Neural progenitor cell (in vitro differentiated cells): ENCODE measurements at regions not wholly inside any gene's neighbourhood (a gene's known extent, or its start where the extent isn't known, plus 50 kb on each side); places are given as distances from the start of the nearest gene placed in this dataset.

ENCODE experiments used
- EZH2 ChIP-seq: fragments of 200-600 bp; sonication (generic); IDR thresholded peaks from 2 replicates; pipeline ENCODE4 v1.6.1; 2017; ENCODE audit warnings: antibody characterized with exemption, mild to moderate bottlenecking, moderate library complexity
- EZH2phosphoT487 ChIP-seq: fragments of 200-600 bp; sonication (generic); IDR thresholded peaks from 2 replicates; pipeline ENCODE4 v1.6.1; 2017; ENCODE audit warnings: antibody characterized with exemption
- TF ChIP-seq, protein P1 (sequence below): fragments of 200-600 bp; sonication (generic); IDR thresholded peaks from 2 replicates; pipeline ENCODE4 v1.5.1; 2017; ENCODE audit warnings: antibody characterized with exemption, mild to moderate bottlenecking

DNA sequence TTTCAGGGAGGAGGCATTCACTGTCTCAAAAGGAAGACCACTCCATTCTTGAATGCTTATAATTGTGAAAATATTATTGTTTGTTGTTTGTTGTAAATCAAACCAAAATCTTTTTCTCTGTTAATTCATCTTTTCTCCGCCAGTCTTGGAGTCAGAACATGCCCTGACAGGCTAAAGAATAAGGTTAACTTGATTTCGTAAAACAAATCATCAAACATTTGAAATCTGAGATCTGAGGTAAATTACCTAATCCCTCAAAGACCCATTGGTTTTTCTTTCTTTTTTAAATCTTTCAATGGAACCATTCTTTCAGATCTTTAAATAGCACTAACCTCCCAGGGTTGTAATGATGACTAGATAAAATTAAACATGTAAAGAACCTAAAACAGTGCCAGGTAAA is 430.1 kb upstream of the PTBP2 start:
- TF ChIP-seq, protein P1, sequence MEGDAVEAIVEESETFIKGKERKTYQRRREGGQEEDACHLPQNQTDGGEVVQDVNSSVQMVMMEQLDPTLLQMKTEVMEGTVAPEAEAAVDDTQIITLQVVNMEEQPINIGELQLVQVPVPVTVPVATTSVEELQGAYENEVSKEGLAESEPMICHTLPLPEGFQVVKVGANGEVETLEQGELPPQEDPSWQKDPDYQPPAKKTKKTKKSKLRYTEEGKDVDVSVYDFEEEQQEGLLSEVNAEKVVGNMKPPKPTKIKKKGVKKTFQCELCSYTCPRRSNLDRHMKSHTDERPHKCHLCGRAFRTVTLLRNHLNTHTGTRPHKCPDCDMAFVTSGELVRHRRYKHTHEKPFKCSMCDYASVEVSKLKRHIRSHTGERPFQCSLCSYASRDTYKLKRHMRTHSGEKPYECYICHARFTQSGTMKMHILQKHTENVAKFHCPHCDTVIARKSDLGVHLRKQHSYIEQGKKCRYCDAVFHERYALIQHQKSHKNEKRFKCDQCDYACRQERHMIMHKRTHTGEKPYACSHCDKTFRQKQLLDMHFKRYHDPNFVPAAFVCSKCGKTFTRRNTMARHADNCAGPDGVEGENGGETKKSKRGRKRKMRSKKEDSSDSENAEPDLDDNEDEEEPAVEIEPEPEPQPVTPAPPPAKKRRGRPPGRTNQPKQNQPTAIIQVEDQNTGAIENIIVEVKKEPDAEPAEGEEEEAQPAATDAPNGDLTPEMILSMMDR: no peak
- TF ChIP-seq EZH2: no peak
- no peak for TF ChIP-seq EZH2phosphoT487
